ENCODE measurements at regions not wholly inside any gene's neighbourhood (a gene's known extent, or its start where the extent isn't known, plus 50 kb on each side); places are given as distances from the start of the nearest gene placed in this dataset.
A peak's percentile ranks its signal among the peaks of the same experiment; 100 is the strongest.

DNA sequence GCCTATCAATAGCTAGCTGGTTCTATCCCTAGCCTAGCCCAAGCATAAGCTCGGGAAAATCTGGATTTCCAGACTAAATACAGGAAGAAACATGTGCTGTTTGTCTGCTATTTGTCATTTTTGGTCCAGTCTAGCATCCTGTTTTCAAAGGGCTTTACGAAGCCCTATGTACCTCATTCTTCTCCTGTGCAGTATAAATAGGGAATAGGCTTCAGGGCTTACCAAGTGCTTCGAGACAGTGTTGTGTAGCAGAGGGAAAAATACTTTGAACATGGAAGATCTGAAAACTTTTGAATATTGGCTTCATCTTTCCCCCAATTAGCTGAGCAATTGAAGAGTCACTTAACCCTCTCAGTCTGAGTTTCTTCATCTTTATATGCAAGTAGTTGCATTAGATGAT, 679.8 kb downstream of the TDRD15 start:
- no peak for DNase-seq
- no peak overlapping the region for H3K4me3 ChIP-seq
- no peaks in the 10 kb centered on the region for H3K36me3 ChIP-seq
- H3K27ac ChIP-seq: peak overlapping the region in 1 of 12 donors; percentile 69
- TF ChIP-seq CTCF (IDR thresholded peaks at IDR 0.05) (no peak), POLR2A (IDR thresholded peaks at IDR 0.05) (no peak)
- intact Hi-C loops (cut with DNase I): no loop called here
- H3K9me3 ChIP-seq: no peaks in the 10 kb centered on the region
- whole genome bisulfite sequencing, 4 donors: 56 to 66% (median 61%) methylated on average over 3 of the region's 3 CpGs
- peak in 2 of 4 donors; percentile 28 to 53 for ATAC-seq
- H3K27me3 ChIP-seq: no peaks in the 10 kb centered on the region
- H3K4me1 ChIP-seq: peaks cover 0 to 11% (median 0%) of the 10 kb centered on the region in 12 donors

DNA sequence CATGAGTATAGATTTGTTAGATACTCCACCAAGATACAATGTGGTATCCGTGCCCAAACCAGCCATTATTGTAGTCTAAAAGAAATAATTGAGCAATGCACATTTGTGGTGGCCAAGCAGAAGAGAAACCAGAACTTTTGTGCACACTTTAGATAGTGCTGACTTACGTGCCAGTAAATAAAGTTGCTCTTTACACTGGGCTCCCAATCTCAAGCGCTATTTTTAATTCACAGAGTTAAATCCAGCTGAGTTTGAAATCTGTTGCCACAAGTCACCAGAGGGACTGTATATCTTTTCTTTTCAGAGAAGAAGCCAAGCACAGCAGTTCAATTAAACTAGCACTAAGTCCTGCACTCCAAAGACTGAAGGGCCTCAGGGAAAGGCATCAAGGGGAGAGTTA, 680.4 kb downstream of the TDRD15 start:
- intact Hi-C loops (cut with DNase I): no loop called here
- peak; percentile 80 to 84 (median 82) for ATAC-seq

DNA sequence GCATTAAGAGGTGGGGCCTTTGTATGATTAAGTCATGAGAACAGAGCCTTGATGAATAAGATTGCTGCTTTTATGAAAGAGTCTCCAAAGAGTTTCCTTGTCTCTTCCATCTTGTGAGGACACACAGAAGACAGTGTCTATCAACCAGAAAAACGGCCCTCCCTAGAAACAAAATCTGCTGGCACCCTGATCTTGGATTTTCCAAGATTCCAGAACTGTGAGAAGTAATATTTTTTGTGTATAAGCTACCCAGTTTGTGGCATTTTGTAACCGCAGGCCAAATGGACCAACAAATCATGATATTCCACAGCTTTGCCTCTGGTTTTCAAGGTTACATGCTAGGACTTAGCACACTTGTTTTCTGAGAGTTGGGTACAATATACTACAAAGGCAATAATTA, 687.8 kb downstream of the TDRD15 start:
- intact Hi-C loops (cut with DNase I): no loop called here
- WGBS, 4 donors: 72 to 85% (median 79%) methylated on average over 2 of the region's 2 CpGs
- no peak for ATAC-seq
- H3K4me3 ChIP-seq: no peak overlapping the region
- H3K27me3 ChIP-seq: no peaks in the 10 kb centered on the region
- no peaks in the 10 kb centered on the region for H3K9me3 ChIP-seq
- no peak overlapping the region for H3K27ac ChIP-seq
- DNase-seq: no peak
- TF ChIP-seq POLR2A (IDR thresholded peaks at IDR 0.05) (no peak), CTCF (IDR thresholded peaks at IDR 0.05) (no peak)
- H3K4me1 ChIP-seq: no peaks in the 10 kb centered on the region
- H3K36me3 ChIP-seq: no peaks in the 10 kb centered on the region

More for the DNA sequence above, 680.4 kb downstream of the TDRD15 start:
- Histone ChIP-seq H3K36me3 (no peaks in the 10 kb centered on the region), H3K27ac (peak overlapping the region in 6 of 12 donors; percentile 31 to 69 (median 43)), H3K9me3 (no peaks in the 10 kb centered on the region), H3K4me3 (no peak overlapping the region), H3K27me3 (no peaks in the 10 kb centered on the region), H3K4me1 (peaks cover 0 to 11% (median 0%) of the 10 kb centered on the region in 12 donors)
- 40 to 55% (median 46%) methylated on average over 3 of the region's 3 CpGs for WGBS, 4 donors
- TF ChIP-seq CTCF (IDR thresholded peaks at IDR 0.05) (no peak), POLR2A (IDR thresholded peaks at IDR 0.05) (no peak)
- no peak for DNase-seq

GRCh38 chr2:21812766-21813165, 689.0 kb downstream of the TDRD15 start:
- no peaks in the 10 kb centered on the region for H3K36me3 ChIP-seq

More at GRCh38 chr2:21812766-21813165, 689.0 kb downstream of the TDRD15 start:
- H3K27ac ChIP-seq: no peak overlapping the region
- no peaks in the 10 kb centered on the region for H3K4me1 ChIP-seq
- no peaks in the 10 kb centered on the region for H3K9me3 ChIP-seq
- WGBS, 4 donors: 80 to 100% (median 86%) methylated on average over 1 of the region's 1 CpG
- intact Hi-C loops (cut with DNase I): no loop called here
- no peaks in the 10 kb centered on the region for H3K27me3 ChIP-seq
- TF ChIP-seq POLR2A (IDR thresholded peaks at IDR 0.05) (no peak), CTCF (IDR thresholded peaks at IDR 0.05) (no peak)
- ATAC-seq (no peak), DNase-seq (no peak)
- H3K4me3 ChIP-seq: no peak overlapping the region

Data from heart left ventricle (tissue), 16 donors.